ENCODE measurements at regions not wholly inside any gene's neighbourhood (a gene's known extent, or its start where the extent isn't known, plus 50 kb on each side); places are given as distances from the start of the nearest gene placed in this dataset.

- H3K36me3 ChIP-seq: no peaks in the 10 kb centered on the region
- no peak overlapping the region for H3K4me3 ChIP-seq
- no peaks in the 10 kb centered on the region for H3K27me3 ChIP-seq
- H3K9me3 ChIP-seq: no peaks in the 10 kb centered on the region
- no peak for DNase-seq
- H3K27ac ChIP-seq: no peak overlapping the region
- no peaks in the 10 kb centered on the region for H3K4me1 ChIP-seq
- intact Hi-C loops (cut with DNase I; ENCODE audit: low total_unique reads): no loop called here
- TF ChIP-seq CTCF (IDR thresholded peaks at IDR 0.05): no peak
Observed at GRCh38 chr5:68627001-68627400, 411.4 kb downstream of the PIK3R1 start.

GRCh38 chr5:68628082-68628814 is 412.7 kb downstream of the PIK3R1 start:
- TF ChIP-seq CTCF (IDR thresholded peaks at IDR 0.05): no peak
- Histone ChIP-seq H3K9me3 (no peaks in the 10 kb centered on the region), H3K27ac (no peak overlapping the region), H3K4me1 (no peaks in the 10 kb centered on the region), H3K4me3 (no peak overlapping the region), H3K27me3 (no peaks in the 10 kb centered on the region), H3K36me3 (no peaks in the 10 kb centered on the region)
- intact Hi-C loops (cut with DNase I; ENCODE audit: low total_unique reads): no loop called here
- no peak for DNase-seq

- intact Hi-C loops (cut with DNase I; ENCODE audit: low total_unique reads): no loop called here
- DNase-seq: no peak
- H3K4me1 ChIP-seq: no peaks in the 10 kb centered on the region
- H3K27ac ChIP-seq: no peak overlapping the region
- H3K36me3 ChIP-seq: no peaks in the 10 kb centered on the region
- H3K27me3 ChIP-seq: no peaks in the 10 kb centered on the region
- no peak overlapping the region for H3K4me3 ChIP-seq
- no peaks in the 10 kb centered on the region for H3K9me3 ChIP-seq
- TF ChIP-seq CTCF (IDR thresholded peaks at IDR 0.05): no peak
Observed at GRCh38 chr5:68630354-68630753, 414.8 kb downstream of the PIK3R1 start.

- DNase-seq: no peak
- Histone ChIP-seq H3K4me1 (no peaks in the 10 kb centered on the region), H3K9me3 (no peaks in the 10 kb centered on the region), H3K27ac (no peak overlapping the region), H3K36me3 (no peaks in the 10 kb centered on the region), H3K4me3 (no peak overlapping the region), H3K27me3 (no peaks in the 10 kb centered on the region)
- intact Hi-C loops (cut with DNase I; ENCODE audit: low total_unique reads): no loop called here
- no peak for TF ChIP-seq CTCF (IDR thresholded peaks at IDR 0.05)
Observed at GRCh38 chr5:68631884-68632283, 416.3 kb downstream of the PIK3R1 start.

- DNase-seq: no peak
- TF ChIP-seq CTCF (IDR thresholded peaks at IDR 0.05): no peak
- Histone ChIP-seq H3K4me3 (no peak overlapping the region), H3K4me1 (peaks cover 0 to 5% (median 4%) of the 10 kb centered on the region in 4 donors), H3K27ac (no peak overlapping the region), H3K36me3 (no peaks in the 10 kb centered on the region), H3K27me3 (no peaks in the 10 kb centered on the region), H3K9me3 (no peaks in the 10 kb centered on the region)
- intact Hi-C loops (cut with DNase I; ENCODE audit: low total_unique reads): no loop called here
Observed at GRCh38 chr5:68641211-68641610, 425.7 kb downstream of the PIK3R1 start.

GRCh38 chr5:68643064-68643463 is 427.5 kb downstream of the PIK3R1 start:
- H3K36me3 ChIP-seq: no peaks in the 10 kb centered on the region
- peaks cover 0 to 8% (median 5%) of the 10 kb centered on the region in 4 donors for H3K4me1 ChIP-seq
- no peak overlapping the region for H3K4me3 ChIP-seq
- intact Hi-C loops (cut with DNase I; ENCODE audit: low total_unique reads): no loop called here
- no peaks in the 10 kb centered on the region for H3K27me3 ChIP-seq
- H3K27ac ChIP-seq: no peak overlapping the region
- no peaks in the 10 kb centered on the region for H3K9me3 ChIP-seq
- no peak for TF ChIP-seq CTCF (IDR thresholded peaks at IDR 0.05)
- DNase-seq: no peak
